D341Med (cell line): ENCODE measurements at regions not wholly inside any gene's neighbourhood (a gene's known extent, or its start where the extent isn't known, plus 50 kb on each side); places are given as distances from the start of the nearest gene placed in this dataset.
A peak's percentile ranks its signal among the peaks of the same experiment; 100 is the strongest.
"Not testable (repeated sequence)": the region's sequence is repeated elsewhere in the genome, so short reads cannot be mapped to it uniquely, and the experiment has no call there.

Experiments
- DNase-seq: peaks from one replicate; pipeline ENCODE4 v3.0.0; 2012; ENCODE audit warnings: low spot score

- no peak for DNase-seq
Observed at GRCh38 chr2:35933031-35933430, 422.5 kb upstream of the CRIM1 start.

- DNase-seq, result no peak
Observed at GRCh38 chr2:35932276-35932963, 423.2 kb upstream of the CRIM1 start.

- DNase-seq, result no peak
Observed at GRCh38 chr2:35931626-35932025, 424.0 kb upstream of the CRIM1 start.

- no peak for DNase-seq
Observed at GRCh38 chr2:35931115-35931514, 424.5 kb upstream of the CRIM1 start.

- DNase-seq, result no peak
Observed at GRCh38 chr2:35929551-35929950, 426.0 kb upstream of the CRIM1 start.

- DNase-seq, result no peak
Observed at GRCh38 chr2:35920061-35920460, 435.5 kb upstream of the CRIM1 start.

GRCh38 chr2:35915261-35915660, 440.3 kb upstream of the CRIM1 start:
- DNase-seq, result no peak

- no peak for DNase-seq
Observed at GRCh38 chr2:35891936-35892335, 463.6 kb upstream of the CRIM1 start.

- no peak for DNase-seq
Observed at GRCh38 chr2:35891528-35891927, 464.1 kb upstream of the CRIM1 start.

GRCh38 chr2:35887146-35887545, 468.4 kb upstream of the CRIM1 start:
- no peak for DNase-seq

- no peak for DNase-seq
Observed at GRCh38 chr2:35873921-35874320, 481.7 kb upstream of the CRIM1 start.

- peak; percentile 41 for DNase-seq
Observed at GRCh38 chr2:35871672-35872071, 483.9 kb upstream of the CRIM1 start.

- DNase-seq, result no peak
Observed at GRCh38 chr2:35870713-35871112, 484.9 kb upstream of the CRIM1 start.

GRCh38 chr2:35864141-35864540, 491.4 kb upstream of the CRIM1 start:
- no peak for DNase-seq

GRCh38 chr2:35858216-35858615, 497.4 kb upstream of the CRIM1 start:
- no peak for DNase-seq

GRCh38 chr2:35857498-35857897, 498.1 kb upstream of the CRIM1 start:
- DNase-seq, result no peak

GRCh38 chr2:35831385-35831784, 524.2 kb upstream of the CRIM1 start:
- no peak for DNase-seq

GRCh38 chr2:35830833-35831232, 524.7 kb upstream of the CRIM1 start:
- no peak for DNase-seq

- DNase-seq, result no peak
Observed at GRCh38 chr2:35827086-35827485, 528.5 kb upstream of the CRIM1 start.

GRCh38 chr2:35822716-35823115, 532.9 kb upstream of the CRIM1 start:
- no peak for DNase-seq

GRCh38 chr2:35821675-35822074, 533.9 kb upstream of the CRIM1 start:
- no peak for DNase-seq

- no peak for DNase-seq
Observed at GRCh38 chr2:35820391-35820790, 535.2 kb upstream of the CRIM1 start.

- no peak for DNase-seq
Observed at GRCh38 chr2:35819033-35819432, 536.5 kb upstream of the CRIM1 start.

- DNase-seq, result not testable (repeated sequence)
Observed at GRCh38 chr2:35818359-35818758, 537.2 kb upstream of the CRIM1 start.

GRCh38 chr2:35814597-35814996, 541.0 kb upstream of the CRIM1 start:
- DNase-seq, result not testable (repeated sequence)
